ENCODE measurements at regions not wholly inside any gene's neighbourhood (a gene's known extent, or its start where the extent isn't known, plus 50 kb on each side); places are given as distances from the start of the nearest gene placed in this dataset.

- Histone ChIP-seq H3K4me3 (ENCODE audit: low read depth in 1 of 3, low read length in 3 of 3) (no peak overlapping the region), H3K36me3 (ENCODE audit: control insufficient read depth in 3 of 3, insufficient read depth in 2 of 3, low read depth in 1 of 3, low read length in 3 of 3) (no peaks in the 10 kb centered on the region), H3K27ac (ENCODE audit: low read depth in 1 of 3, low read length in 2 of 3) (no peak overlapping the region), H3K4me1 (ENCODE audit: control insufficient read depth in 3 of 3, insufficient read depth in 2 of 3, low read depth in 1 of 3, low read length in 2 of 3) (no peaks in the 10 kb centered on the region), H3K27me3 (ENCODE audit: control insufficient read depth in 3 of 3, insufficient read depth in 3 of 3, low read length in 3 of 3) (no peaks in the 10 kb centered on the region), H3K9me3 (ENCODE audit: control insufficient read depth in 2 of 2, insufficient read depth in 1 of 2, low read depth in 1 of 2, low read length in 1 of 2) (no peaks in the 10 kb centered on the region)
- FAIRE-seq (no peak), DNase-seq (no peak)
- 87 to 89% (median 88%) methylated on average over 5 of the region's 5 CpGs for WGBS, 3 donors
Observed at GRCh38 chr1:220342853-220343252, 70.6 kb upstream of the RAB3GAP2 start.

GRCh38 chr1:220341126-220341525 is 68.9 kb upstream of the RAB3GAP2 start:
- Histone ChIP-seq H3K27me3 (ENCODE audit: control insufficient read depth in 3 of 3, insufficient read depth in 3 of 3, low read length in 3 of 3) (no peaks in the 10 kb centered on the region), H3K4me3 (ENCODE audit: low read depth in 1 of 3, low read length in 3 of 3) (no peak overlapping the region), H3K9me3 (ENCODE audit: control insufficient read depth in 2 of 2, insufficient read depth in 1 of 2, low read depth in 1 of 2, low read length in 1 of 2) (no peaks in the 10 kb centered on the region), H3K4me1 (ENCODE audit: control insufficient read depth in 3 of 3, insufficient read depth in 2 of 3, low read depth in 1 of 3, low read length in 2 of 3) (no peaks in the 10 kb centered on the region), H3K27ac (ENCODE audit: low read depth in 1 of 3, low read length in 2 of 3) (no peak overlapping the region), H3K36me3 (ENCODE audit: control insufficient read depth in 3 of 3, insufficient read depth in 2 of 3, low read depth in 1 of 3, low read length in 3 of 3) (no peaks in the 10 kb centered on the region)
- WGBS, 3 donors, result 89 to 94% (median 89%) methylated on average over 1 of the region's 1 CpG
- no peak for DNase-seq
- no peak for FAIRE-seq

- Histone ChIP-seq H3K9me3 (ENCODE audit: control insufficient read depth in 2 of 2, insufficient read depth in 1 of 2, low read depth in 1 of 2, low read length in 1 of 2) (no peaks in the 10 kb centered on the region), H3K4me3 (ENCODE audit: low read depth in 1 of 3, low read length in 3 of 3) (no peak overlapping the region), H3K36me3 (ENCODE audit: control insufficient read depth in 3 of 3, insufficient read depth in 2 of 3, low read depth in 1 of 3, low read length in 3 of 3) (no peaks in the 10 kb centered on the region), H3K27ac (ENCODE audit: low read depth in 1 of 3, low read length in 2 of 3) (no peak overlapping the region), H3K27me3 (ENCODE audit: control insufficient read depth in 3 of 3, insufficient read depth in 3 of 3, low read length in 3 of 3) (no peaks in the 10 kb centered on the region), H3K4me1 (ENCODE audit: control insufficient read depth in 3 of 3, insufficient read depth in 2 of 3, low read depth in 1 of 3, low read length in 2 of 3) (no peaks in the 10 kb centered on the region)
- WGBS, 3 donors, result 82 to 89% (median 88%) methylated on average over 1 of the region's 1 CpG
- DNase-seq, result no peak
- no peak for FAIRE-seq
Observed at GRCh38 chr1:220339581-220339980, 67.3 kb upstream of the RAB3GAP2 start.

GRCh38 chr1:220338759-220339158 is 66.5 kb upstream of the RAB3GAP2 start:
- Histone ChIP-seq H3K27me3 (ENCODE audit: control insufficient read depth in 3 of 3, insufficient read depth in 3 of 3, low read length in 3 of 3) (no peaks in the 10 kb centered on the region), H3K36me3 (ENCODE audit: control insufficient read depth in 3 of 3, insufficient read depth in 2 of 3, low read depth in 1 of 3, low read length in 3 of 3) (no peaks in the 10 kb centered on the region), H3K27ac (ENCODE audit: low read depth in 1 of 3, low read length in 2 of 3) (no peak overlapping the region), H3K4me1 (ENCODE audit: control insufficient read depth in 3 of 3, insufficient read depth in 2 of 3, low read depth in 1 of 3, low read length in 2 of 3) (no peaks in the 10 kb centered on the region), H3K9me3 (ENCODE audit: control insufficient read depth in 2 of 2, insufficient read depth in 1 of 2, low read depth in 1 of 2, low read length in 1 of 2) (no peaks in the 10 kb centered on the region), H3K4me3 (ENCODE audit: low read depth in 1 of 3, low read length in 3 of 3) (no peak overlapping the region)
- no peak for FAIRE-seq
- DNase-seq, result no peak
- 88 to 100% (median 93%) methylated on average over 1 of the region's 1 CpG for WGBS, 3 donors

GRCh38 chr1:220336391-220337031 is 64.3 kb upstream of the RAB3GAP2 start:
- Histone ChIP-seq H3K27me3 (ENCODE audit: control insufficient read depth in 3 of 3, insufficient read depth in 3 of 3, low read length in 3 of 3) (no peaks in the 10 kb centered on the region), H3K9me3 (ENCODE audit: control insufficient read depth in 2 of 2, insufficient read depth in 1 of 2, low read depth in 1 of 2, low read length in 1 of 2) (no peaks in the 10 kb centered on the region), H3K4me1 (ENCODE audit: control insufficient read depth in 3 of 3, insufficient read depth in 2 of 3, low read depth in 1 of 3, low read length in 2 of 3) (no peaks in the 10 kb centered on the region), H3K36me3 (ENCODE audit: control insufficient read depth in 3 of 3, insufficient read depth in 2 of 3, low read depth in 1 of 3, low read length in 3 of 3) (no peaks in the 10 kb centered on the region), H3K27ac (ENCODE audit: low read depth in 1 of 3, low read length in 2 of 3) (no peak overlapping the region), H3K4me3 (ENCODE audit: low read depth in 1 of 3, low read length in 3 of 3) (no peak overlapping the region)
- 82 to 84% (median 84%) methylated on average over 6 of the region's 6 CpGs for WGBS, 3 donors
- DNase-seq, result no peak
- no peak for FAIRE-seq

GRCh38 chr1:220335668-220336067 is 63.4 kb upstream of the RAB3GAP2 start:
- no peak for DNase-seq
- 71 to 90% (median 79%) methylated on average over 4 of the region's 4 CpGs for WGBS, 3 donors

GRCh38 chr1:220331318-220331717 is 59.1 kb upstream of the RAB3GAP2 start:
- H3K9me3 ChIP-seq (ENCODE audit: control insufficient read depth in 2 of 2, insufficient read depth in 1 of 2, low read depth in 1 of 2, low read length in 1 of 2), result no peaks in the 10 kb centered on the region
- 85 to 97% (median 86%) methylated on average over 1 of the region's 1 CpG for WGBS, 3 donors
- no peaks in the 10 kb centered on the region for H3K4me1 ChIP-seq (ENCODE audit: control insufficient read depth in 3 of 3, insufficient read depth in 2 of 3, low read depth in 1 of 3, low read length in 2 of 3)
- no peak overlapping the region for H3K27ac ChIP-seq (ENCODE audit: low read depth in 1 of 3, low read length in 2 of 3)
- DNase-seq (no peak), FAIRE-seq (no peak)
- H3K4me3 ChIP-seq (ENCODE audit: low read depth in 1 of 3, low read length in 3 of 3), result no peak overlapping the region
- no peaks in the 10 kb centered on the region for H3K27me3 ChIP-seq (ENCODE audit: control insufficient read depth in 3 of 3, insufficient read depth in 3 of 3, low read length in 3 of 3)
- H3K36me3 ChIP-seq (ENCODE audit: control insufficient read depth in 3 of 3, insufficient read depth in 2 of 3, low read depth in 1 of 3, low read length in 3 of 3), result no peaks in the 10 kb centered on the region

More at GRCh38 chr1:220335668-220336067, 63.4 kb upstream of the RAB3GAP2 start:
- no peak overlapping the region for H3K4me3 ChIP-seq (ENCODE audit: low read depth in 1 of 3, low read length in 3 of 3)
- H3K9me3 ChIP-seq (ENCODE audit: control insufficient read depth in 2 of 2, insufficient read depth in 1 of 2, low read depth in 1 of 2, low read length in 1 of 2), result no peaks in the 10 kb centered on the region
- H3K27ac ChIP-seq (ENCODE audit: low read depth in 1 of 3, low read length in 2 of 3), result no peak overlapping the region
- H3K4me1 ChIP-seq (ENCODE audit: control insufficient read depth in 3 of 3, insufficient read depth in 2 of 3, low read depth in 1 of 3, low read length in 2 of 3), result no peaks in the 10 kb centered on the region
- FAIRE-seq, result no peak
- H3K36me3 ChIP-seq (ENCODE audit: control insufficient read depth in 3 of 3, insufficient read depth in 2 of 3, low read depth in 1 of 3, low read length in 3 of 3), result no peaks in the 10 kb centered on the region
- H3K27me3 ChIP-seq (ENCODE audit: control insufficient read depth in 3 of 3, insufficient read depth in 3 of 3, low read length in 3 of 3), result no peaks in the 10 kb centered on the region

GRCh38 chr1:220330265-220330664 is 58.0 kb upstream of the RAB3GAP2 start:
- FAIRE-seq, result no peak
- no peaks in the 10 kb centered on the region for H3K27me3 ChIP-seq (ENCODE audit: control insufficient read depth in 3 of 3, insufficient read depth in 3 of 3, low read length in 3 of 3)
- peak in 1 of 2 donors; percentile 31 for DNase-seq
- no peak overlapping the region for H3K4me3 ChIP-seq (ENCODE audit: low read depth in 1 of 3, low read length in 3 of 3)
- H3K36me3 ChIP-seq (ENCODE audit: control insufficient read depth in 3 of 3, insufficient read depth in 2 of 3, low read depth in 1 of 3, low read length in 3 of 3), result no peaks in the 10 kb centered on the region
- H3K27ac ChIP-seq (ENCODE audit: low read depth in 1 of 3, low read length in 2 of 3), result no peak overlapping the region
- H3K4me1 ChIP-seq (ENCODE audit: control insufficient read depth in 3 of 3, insufficient read depth in 2 of 3, low read depth in 1 of 3, low read length in 2 of 3), result no peaks in the 10 kb centered on the region
- no peaks in the 10 kb centered on the region for H3K9me3 ChIP-seq (ENCODE audit: control insufficient read depth in 2 of 2, insufficient read depth in 1 of 2, low read depth in 1 of 2, low read length in 1 of 2)
- 49 to 58% (median 51%) methylated on average over 3 of the region's 3 CpGs for WGBS, 3 donors

GRCh38 chr1:220327106-220327505 is 54.9 kb upstream of the RAB3GAP2 start:
- Histone ChIP-seq H3K27me3 (ENCODE audit: control insufficient read depth in 3 of 3, insufficient read depth in 3 of 3, low read length in 3 of 3) (no peaks in the 10 kb centered on the region), H3K4me1 (ENCODE audit: control insufficient read depth in 3 of 3, insufficient read depth in 2 of 3, low read depth in 1 of 3, low read length in 2 of 3) (no peaks in the 10 kb centered on the region), H3K4me3 (ENCODE audit: low read depth in 1 of 3, low read length in 3 of 3) (no peak overlapping the region), H3K36me3 (ENCODE audit: control insufficient read depth in 3 of 3, insufficient read depth in 2 of 3, low read depth in 1 of 3, low read length in 3 of 3) (no peaks in the 10 kb centered on the region), H3K27ac (ENCODE audit: low read depth in 1 of 3, low read length in 2 of 3) (no peak overlapping the region), H3K9me3 (ENCODE audit: control insufficient read depth in 2 of 2, insufficient read depth in 1 of 2, low read depth in 1 of 2, low read length in 1 of 2) (no peaks in the 10 kb centered on the region)
- FAIRE-seq (no peak), DNase-seq (no peak)
- 73 to 87% (median 75%) methylated on average over 6 of the region's 6 CpGs for WGBS, 3 donors
